IMR-90 (cell line): ENCODE measurements at regions not wholly inside any gene's neighbourhood (a gene's known extent, or its start where the extent isn't known, plus 50 kb on each side); places are given as distances from the start of the nearest gene placed in this dataset.

ENCODE experiments used
- CEBPB ChIP-seq: IDR thresholded peaks from 2 replicates; pipeline ENCODE4 v1.6.1; 2012; ENCODE audit warnings: low read depth, low read length, improper control_type of control experiment
- CHD1 ChIP-seq: IDR thresholded peaks from 2 replicates; pipeline ENCODE4 v1.6.1; 2012; ENCODE audit warnings: low read depth, low read length, improper control_type of control experiment
- MAFK ChIP-seq: IDR thresholded peaks from 2 replicates; pipeline ENCODE4 v1.6.1; 2012; ENCODE audit warnings: low read depth, low read length, improper control_type of control experiment
- MXI1 ChIP-seq: IDR thresholded peaks from 2 replicates; pipeline ENCODE4 v1.6.1; 2012; ENCODE audit warnings: low read depth, mild to moderate bottlenecking, low read length, moderate library complexity, borderline replicate concordance
- POLR2A ChIP-seq: IDR thresholded peaks from 2 replicates; pipeline ENCODE4 v1.6.1; 2012; ENCODE audit warnings: mild to moderate bottlenecking, low read depth, low read length
- RAD21 ChIP-seq: IDR thresholded peaks from 2 replicates; pipeline ENCODE4 v1.6.1; 2012; ENCODE audit warnings: low read length, improper control_type of control experiment
- RCOR1 ChIP-seq: IDR thresholded peaks from 2 replicates; pipeline ENCODE4 v1.6.1; 2012; ENCODE audit warnings: mild to moderate bottlenecking, low read length, improper control_type of control experiment; ENCODE audit not compliant: insufficient replicate concordance
- RFX5 ChIP-seq: IDR thresholded peaks from 2 replicates; pipeline ENCODE4 v1.8.0; 2012; ENCODE audit warnings: low read depth, mild to moderate bottlenecking, low read length, moderate library complexity
- SMC3 ChIP-seq: fragments of 150-350 bp; IDR thresholded peaks from 2 replicates; pipeline ENCODE4 v1.6.1; 2016; ENCODE audit warnings: low read depth, mild to moderate bottlenecking, antibody characterized with exemption, low read length, moderate library complexity
- TF ChIP-seq, protein P1 (sequence below): conservative IDR thresholded peaks from 2 replicates; pipeline ENCODE4 v1.5.1; 2012; ENCODE audit warnings: mild to moderate bottlenecking, low read depth, low read length, improper control_type of control experiment
- TF ChIP-seq, protein P2 (sequence below): fragments of 150-350 bp; IDR thresholded peaks from 2 replicates; pipeline ENCODE4 v1.6.1; 2017; ENCODE audit warnings: mild to moderate bottlenecking, antibody characterized with exemption, low read length, low read depth

DNA sequence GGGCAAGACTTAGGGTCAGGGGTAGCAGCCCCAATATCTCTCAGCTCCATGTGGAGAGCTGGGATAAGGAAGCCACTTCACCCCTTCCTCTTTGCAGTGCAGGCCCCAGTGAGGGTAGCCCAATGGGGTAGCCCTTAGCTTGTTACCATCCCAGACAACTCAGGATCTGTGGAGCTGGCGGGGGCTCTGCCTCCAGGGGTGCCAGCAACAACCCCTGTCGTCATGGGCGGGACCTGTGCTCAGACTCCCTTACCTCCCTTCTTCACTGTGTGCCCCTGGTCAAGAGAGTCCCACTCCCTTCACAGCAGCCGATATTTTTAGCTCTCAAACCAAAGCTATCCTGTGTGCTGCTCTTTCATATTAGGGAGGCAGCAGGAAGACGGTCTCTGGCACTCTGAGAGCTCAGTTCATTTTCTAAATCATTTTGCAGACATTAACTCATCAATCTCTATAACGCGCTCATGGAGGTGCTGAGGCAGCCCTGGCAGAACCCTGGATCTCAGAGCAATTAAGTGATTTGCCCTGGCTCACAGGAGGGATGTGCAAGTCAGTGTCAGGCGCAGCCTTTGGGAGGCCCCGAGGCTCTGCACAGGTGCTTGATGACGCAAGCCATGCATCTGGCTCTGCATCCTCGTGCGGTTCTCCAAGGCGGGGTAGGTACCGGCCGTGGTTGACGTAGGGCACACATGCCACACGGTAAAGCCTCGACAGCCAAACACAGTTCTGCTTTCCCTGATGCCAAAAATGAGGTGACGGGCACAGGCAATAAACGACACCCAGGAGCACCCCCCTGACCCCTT, 357.6 kb downstream of the SHANK2 start:
- TF ChIP-seq, protein P1, sequence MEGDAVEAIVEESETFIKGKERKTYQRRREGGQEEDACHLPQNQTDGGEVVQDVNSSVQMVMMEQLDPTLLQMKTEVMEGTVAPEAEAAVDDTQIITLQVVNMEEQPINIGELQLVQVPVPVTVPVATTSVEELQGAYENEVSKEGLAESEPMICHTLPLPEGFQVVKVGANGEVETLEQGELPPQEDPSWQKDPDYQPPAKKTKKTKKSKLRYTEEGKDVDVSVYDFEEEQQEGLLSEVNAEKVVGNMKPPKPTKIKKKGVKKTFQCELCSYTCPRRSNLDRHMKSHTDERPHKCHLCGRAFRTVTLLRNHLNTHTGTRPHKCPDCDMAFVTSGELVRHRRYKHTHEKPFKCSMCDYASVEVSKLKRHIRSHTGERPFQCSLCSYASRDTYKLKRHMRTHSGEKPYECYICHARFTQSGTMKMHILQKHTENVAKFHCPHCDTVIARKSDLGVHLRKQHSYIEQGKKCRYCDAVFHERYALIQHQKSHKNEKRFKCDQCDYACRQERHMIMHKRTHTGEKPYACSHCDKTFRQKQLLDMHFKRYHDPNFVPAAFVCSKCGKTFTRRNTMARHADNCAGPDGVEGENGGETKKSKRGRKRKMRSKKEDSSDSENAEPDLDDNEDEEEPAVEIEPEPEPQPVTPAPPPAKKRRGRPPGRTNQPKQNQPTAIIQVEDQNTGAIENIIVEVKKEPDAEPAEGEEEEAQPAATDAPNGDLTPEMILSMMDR: no peak
- TF ChIP-seq POLR2A: no peak
- no peak for TF ChIP-seq CHD1
- TF ChIP-seq, protein P2, sequence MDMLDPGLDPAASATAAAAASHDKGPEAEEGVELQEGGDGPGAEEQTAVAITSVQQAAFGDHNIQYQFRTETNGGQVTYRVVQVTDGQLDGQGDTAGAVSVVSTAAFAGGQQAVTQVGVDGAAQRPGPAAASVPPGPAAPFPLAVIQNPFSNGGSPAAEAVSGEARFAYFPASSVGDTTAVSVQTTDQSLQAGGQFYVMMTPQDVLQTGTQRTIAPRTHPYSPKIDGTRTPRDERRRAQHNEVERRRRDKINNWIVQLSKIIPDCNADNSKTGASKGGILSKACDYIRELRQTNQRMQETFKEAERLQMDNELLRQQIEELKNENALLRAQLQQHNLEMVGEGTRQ: no peak
- no peak for TF ChIP-seq RAD21
- TF ChIP-seq CEBPB: no peak
- TF ChIP-seq RCOR1: no peak
- TF ChIP-seq SMC3: no peak
- no peak for TF ChIP-seq MAFK
- TF ChIP-seq MXI1: no peak
- no peak for TF ChIP-seq RFX5
